Neural progenitor cell (in vitro differentiated cells): ENCODE measurements at regions not wholly inside any gene's neighbourhood (a gene's known extent, or its start where the extent isn't known, plus 50 kb on each side); places are given as distances from the start of the nearest gene placed in this dataset.

ENCODE experiments used
- DNase-seq: peaks from one replicate; pipeline ENCODE4 v3.0.0-alpha.2; 2016; ENCODE audit warnings: low spot score
- H2AFZ ChIP-seq: fragments of 200-600 bp; sonication (generic); replicated peaks from 2 replicates; pipeline ENCODE4 v1.6.1; 2016; ENCODE audit warnings: antibody characterized with exemption
- H3F3A ChIP-seq: fragments of 200-600 bp; sonication (generic); 2 replicates; pipeline ENCODE4 v1.6.1; 2016; ENCODE audit warnings: antibody characterized with exemption, low read depth
- H3K27ac ChIP-seq: fragments of 200-600 bp; sonication (generic); 2 replicates; pipeline ENCODE4 v1.5.1; 2016; ENCODE audit warnings: mild to moderate bottlenecking
- H3K27me3 ChIP-seq: fragments of 200-600 bp; sonication (generic); 2 replicates; pipeline ENCODE4 v1.6.1; 2016; ENCODE audit warnings: mild to moderate bottlenecking, moderate library complexity
- H3K36me3 ChIP-seq: fragments of 200-600 bp; sonication (generic); 2 replicates; pipeline ENCODE4 v1.5.1; 2016
- H3K4me1 ChIP-seq: fragments of 200-600 bp; sonication (generic); 2 replicates; pipeline ENCODE4 v1.6.1; 2016; ENCODE audit warnings: mixed run types
- H3K4me2 ChIP-seq: fragments of 200-600 bp; sonication (generic); 2 replicates; pipeline ENCODE4 v1.6.1; 2016
- H3K4me3 ChIP-seq: fragments of 200-600 bp; sonication (generic); 2 replicates; pipeline ENCODE4 v1.5.1; 2016
- H3K79me2 ChIP-seq: fragments of 200-600 bp; sonication (generic); 2 replicates; pipeline ENCODE4 v1.6.1; 2016; ENCODE audit warnings: low read depth
- H3K9ac ChIP-seq: fragments of 200-600 bp; sonication (generic); 2 replicates; pipeline ENCODE4 v1.6.1; 2016
- H3K9me3 ChIP-seq: fragments of 200-600 bp; sonication (generic); 2 replicates; pipeline ENCODE4 v1.5.1; 2016; ENCODE audit warnings: low read depth
- H4K20me1 ChIP-seq: fragments of 200-600 bp; sonication (generic); 2 replicates; pipeline ENCODE4 v1.6.1; 2016; ENCODE audit warnings: low read depth
- H3K27ac Mint-ChIP-seq: 3 replicates; pipeline ENCODE4 v1.8.0; 2021; ENCODE audit warnings: mixed read lengths
- H3K27me3 Mint-ChIP-seq: 2 replicates; pipeline ENCODE4 v1.8.0; 2022; ENCODE audit warnings: low read depth, mild to moderate bottlenecking, inconsistent platforms, moderate library complexity, mixed read lengths; ENCODE audit not compliant: insufficient read depth
- H3K36me3 Mint-ChIP-seq: 3 replicates; pipeline ENCODE4 v1.8.0; 2021; ENCODE audit warnings: mixed read lengths
- H3K4me1 Mint-ChIP-seq: 3 replicates; pipeline ENCODE4 v1.8.0; 2021; ENCODE audit warnings: mixed read lengths
- H3K4me3 Mint-ChIP-seq: 3 replicates; pipeline ENCODE4 v1.8.0; 2021; ENCODE audit warnings: mild to moderate bottlenecking, moderate library complexity, mixed read lengths
- H3K9me3 Mint-ChIP-seq: 3 replicates; pipeline ENCODE4 v1.8.0; 2020; ENCODE audit warnings: mixed read lengths
- EZH2 ChIP-seq: fragments of 200-600 bp; sonication (generic); IDR thresholded peaks from 2 replicates; pipeline ENCODE4 v1.6.1; 2017; ENCODE audit warnings: antibody characterized with exemption, mild to moderate bottlenecking, moderate library complexity
- EZH2phosphoT487 ChIP-seq: fragments of 200-600 bp; sonication (generic); IDR thresholded peaks from 2 replicates; pipeline ENCODE4 v1.6.1; 2017; ENCODE audit warnings: antibody characterized with exemption
- TF ChIP-seq, protein P1 (sequence below): fragments of 200-600 bp; sonication (generic); IDR thresholded peaks from 2 replicates; pipeline ENCODE4 v1.5.1; 2017; ENCODE audit warnings: antibody characterized with exemption, mild to moderate bottlenecking

DNA sequence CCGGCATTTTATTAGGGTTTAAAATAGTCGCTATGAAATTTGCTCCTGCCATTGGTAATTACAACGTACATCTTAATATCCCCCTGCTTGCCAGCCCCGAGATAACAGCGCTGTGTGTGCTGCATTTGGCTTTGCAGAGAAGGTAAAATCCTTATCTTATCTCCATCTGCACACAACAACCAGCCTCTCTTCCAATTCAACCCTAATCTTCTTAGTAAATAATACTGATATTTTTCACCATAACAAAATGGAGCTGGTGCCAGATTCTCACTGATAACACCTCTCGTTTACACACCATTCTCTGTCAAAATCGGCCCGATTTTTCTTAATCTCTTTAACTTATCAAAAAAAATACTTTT is 61.4 kb upstream of the SIX3 start:
- DNase-seq: no peak
- Histone ChIP-seq H3K9me3 (peaks cover 10% of the 10 kb centered on the region), H3K9ac (no peak overlapping the region), H3K4me1 (no peaks in the 10 kb centered on the region), H3K27ac (no peak overlapping the region), H3K4me2 (no peak overlapping the region), H3K36me3 (no peaks in the 10 kb centered on the region), H2AFZ (no peak overlapping the region), H3K79me2 (no peaks in the 10 kb centered on the region), H4K20me1 (no peaks in the 10 kb centered on the region), H3K4me3 (no peak overlapping the region), H3F3A (no peaks in the 10 kb centered on the region), H3K27me3 (no peaks in the 10 kb centered on the region)
- Mint-ChIP-seq H3K36me3 (no peaks in the 10 kb centered on the region), H3K4me1 (no peaks in the 10 kb centered on the region), H3K27me3 (peaks cover 11% of the 10 kb centered on the region), H3K4me3 (no peak overlapping the region), H3K9me3 (peaks cover 12% of the 10 kb centered on the region), H3K27ac (no peak overlapping the region)
- TF ChIP-seq EZH2 (no peak), EZH2phosphoT487 (no peak)
- TF ChIP-seq, protein P1, sequence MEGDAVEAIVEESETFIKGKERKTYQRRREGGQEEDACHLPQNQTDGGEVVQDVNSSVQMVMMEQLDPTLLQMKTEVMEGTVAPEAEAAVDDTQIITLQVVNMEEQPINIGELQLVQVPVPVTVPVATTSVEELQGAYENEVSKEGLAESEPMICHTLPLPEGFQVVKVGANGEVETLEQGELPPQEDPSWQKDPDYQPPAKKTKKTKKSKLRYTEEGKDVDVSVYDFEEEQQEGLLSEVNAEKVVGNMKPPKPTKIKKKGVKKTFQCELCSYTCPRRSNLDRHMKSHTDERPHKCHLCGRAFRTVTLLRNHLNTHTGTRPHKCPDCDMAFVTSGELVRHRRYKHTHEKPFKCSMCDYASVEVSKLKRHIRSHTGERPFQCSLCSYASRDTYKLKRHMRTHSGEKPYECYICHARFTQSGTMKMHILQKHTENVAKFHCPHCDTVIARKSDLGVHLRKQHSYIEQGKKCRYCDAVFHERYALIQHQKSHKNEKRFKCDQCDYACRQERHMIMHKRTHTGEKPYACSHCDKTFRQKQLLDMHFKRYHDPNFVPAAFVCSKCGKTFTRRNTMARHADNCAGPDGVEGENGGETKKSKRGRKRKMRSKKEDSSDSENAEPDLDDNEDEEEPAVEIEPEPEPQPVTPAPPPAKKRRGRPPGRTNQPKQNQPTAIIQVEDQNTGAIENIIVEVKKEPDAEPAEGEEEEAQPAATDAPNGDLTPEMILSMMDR: no peak

DNA sequence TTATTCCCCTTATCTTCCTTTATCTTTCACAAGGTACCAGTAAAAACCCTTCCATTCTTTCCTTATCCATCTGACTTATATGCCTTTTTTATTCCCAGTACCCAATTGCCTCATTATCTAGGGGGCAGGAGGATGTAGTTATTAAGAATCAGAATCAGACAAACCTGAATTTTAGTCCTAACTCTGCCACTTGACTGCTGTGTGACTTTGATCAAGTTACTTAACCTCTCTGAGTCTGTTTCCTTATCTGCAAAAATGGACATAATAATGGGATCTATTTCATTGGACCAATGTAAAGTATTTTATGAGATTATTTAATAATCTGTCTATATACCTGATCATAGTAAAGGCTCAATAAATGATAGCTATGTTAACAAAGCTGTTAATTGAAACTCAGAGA is 59.6 kb upstream of the SIX3 start:
- H3K9me3 ChIP-seq: no peaks in the 10 kb centered on the region
- no peaks in the 10 kb centered on the region for H3K79me2 ChIP-seq
- Mint-ChIP-seq H3K27ac (no peak overlapping the region), H3K4me3 (no peak overlapping the region), H3K9me3 (no peaks in the 10 kb centered on the region), H3K4me1 (no peaks in the 10 kb centered on the region), H3K36me3 (no peaks in the 10 kb centered on the region), H3K27me3 (peaks cover 9% of the 10 kb centered on the region)
- H3F3A ChIP-seq: no peaks in the 10 kb centered on the region
- H3K27ac ChIP-seq: no peak overlapping the region
- no peaks in the 10 kb centered on the region for H3K4me1 ChIP-seq
- H3K36me3 ChIP-seq: no peaks in the 10 kb centered on the region
- H4K20me1 ChIP-seq: no peaks in the 10 kb centered on the region
- no peak overlapping the region for H3K4me3 ChIP-seq
- no peak for DNase-seq
- TF ChIP-seq EZH2phosphoT487 (no peak), EZH2 (no peak)
- TF ChIP-seq, protein P1: no peak
- no peak overlapping the region for H2AFZ ChIP-seq
- H3K27me3 ChIP-seq: no peaks in the 10 kb centered on the region
- no peak overlapping the region for H3K4me2 ChIP-seq
- no peak overlapping the region for H3K9ac ChIP-seq

DNA sequence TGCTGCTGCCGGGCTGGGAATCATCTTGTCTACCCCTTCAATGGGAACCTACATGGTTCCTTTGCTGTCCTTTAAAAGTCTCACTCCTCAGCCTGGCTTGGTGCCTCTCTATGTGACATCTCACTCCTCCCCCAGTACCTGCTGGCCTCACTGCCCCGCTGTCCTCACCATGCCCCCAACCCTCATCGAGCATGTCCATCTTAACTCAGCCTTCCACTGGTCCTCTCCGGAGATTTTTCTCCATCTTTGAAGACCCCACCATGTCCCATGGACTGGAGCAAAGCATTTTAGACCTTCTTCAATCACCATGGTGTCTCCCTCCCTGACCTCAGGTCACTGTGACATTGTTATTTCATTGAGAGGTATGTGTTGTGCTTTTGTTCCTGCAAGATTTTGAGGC is 58.1 kb upstream of the SIX3 start:
- no peak overlapping the region for H3K4me3 ChIP-seq
- no peaks in the 10 kb centered on the region for H3K27me3 ChIP-seq
- TF ChIP-seq EZH2phosphoT487 (no peak), EZH2 (no peak)
- TF ChIP-seq, protein P1: no peak
- Mint-ChIP-seq H3K27me3 (peaks cover 9% of the 10 kb centered on the region), H3K4me1 (no peaks in the 10 kb centered on the region), H3K27ac (no peak overlapping the region), H3K4me3 (no peak overlapping the region), H3K9me3 (no peaks in the 10 kb centered on the region), H3K36me3 (no peaks in the 10 kb centered on the region)
- H4K20me1 ChIP-seq: no peaks in the 10 kb centered on the region
- no peaks in the 10 kb centered on the region for H3F3A ChIP-seq
- no peaks in the 10 kb centered on the region for H3K9me3 ChIP-seq
- H3K27ac ChIP-seq: no peak overlapping the region
- no peak for DNase-seq
- no peaks in the 10 kb centered on the region for H3K36me3 ChIP-seq
- no peak overlapping the region for H2AFZ ChIP-seq
- no peak overlapping the region for H3K4me2 ChIP-seq
- H3K4me1 ChIP-seq: no peaks in the 10 kb centered on the region
- no peaks in the 10 kb centered on the region for H3K79me2 ChIP-seq
- no peak overlapping the region for H3K9ac ChIP-seq

DNA sequence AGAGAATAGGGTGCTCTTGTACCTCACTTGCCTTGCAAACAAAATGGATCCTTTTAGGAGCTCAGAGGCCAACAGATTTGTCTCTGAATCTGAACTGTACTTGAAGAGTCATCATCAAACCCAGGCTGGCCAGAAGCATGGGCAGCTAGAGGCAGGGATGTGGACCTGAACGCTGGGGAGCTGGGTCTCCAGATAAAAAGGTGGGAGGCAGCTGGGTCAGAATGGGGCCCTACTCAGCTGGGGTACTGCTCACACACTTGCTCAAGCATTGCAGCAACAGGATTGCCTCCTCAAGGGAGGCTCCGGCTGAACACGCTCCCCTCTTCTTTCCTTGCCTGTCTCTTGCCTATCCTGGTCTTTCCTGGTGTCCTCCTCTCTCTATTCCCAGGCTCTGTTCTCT is 57.3 kb upstream of the SIX3 start:
- H3K36me3 ChIP-seq: no peaks in the 10 kb centered on the region
- H3K4me1 Mint-ChIP-seq: no peaks in the 10 kb centered on the region

More for the DNA sequence above, 57.3 kb upstream of the SIX3 start:
- TF ChIP-seq, protein P1: no peak
- no peak for TF ChIP-seq EZH2
- TF ChIP-seq EZH2phosphoT487: no peak
- DNase-seq: no peak
- Mint-ChIP-seq H3K9me3 (peaks cover 4% of the 10 kb centered on the region), H3K27me3 (peaks cover 9% of the 10 kb centered on the region), H3K27ac (no peak overlapping the region), H3K4me3 (no peak overlapping the region), H3K36me3 (no peaks in the 10 kb centered on the region)
- H3K9me3 ChIP-seq: no peaks in the 10 kb centered on the region
- no peak overlapping the region for H3K27ac ChIP-seq
- no peaks in the 10 kb centered on the region for H3F3A ChIP-seq
- H2AFZ ChIP-seq: no peak overlapping the region
- no peaks in the 10 kb centered on the region for H4K20me1 ChIP-seq
- H3K27me3 ChIP-seq: no peaks in the 10 kb centered on the region
- H3K79me2 ChIP-seq: no peaks in the 10 kb centered on the region
- H3K4me1 ChIP-seq: no peaks in the 10 kb centered on the region
- H3K9ac ChIP-seq: no peak overlapping the region
- H3K4me2 ChIP-seq: no peak overlapping the region
- H3K4me3 ChIP-seq: no peak overlapping the region
